Lung (tissue), 11 donors: ENCODE measurements at regions not wholly inside any gene's neighbourhood (a gene's known extent, or its start where the extent isn't known, plus 50 kb on each side); places are given as distances from the start of the nearest gene placed in this dataset.

Source experiments
- ATAC-seq: fragments of 200-7000 bp; cut with Tn5 transposase; one replicate; pipeline ENCODE4 v1.9.1; 2020; ENCODE audit warnings: moderate number of reproducible peaks; ENCODE audit not compliant: insufficient read depth, low FRiP score
- DNase-seq, 3 donors: peaks; one replicate each; pipeline ENCODE4 v3.0.0-alpha.2; 2013 to 2017
- H3K27ac ChIP-seq, 2 donors: one replicate each; pipeline ENCODE4 v1.5.1; 2013; ENCODE audit warnings: mild to moderate bottlenecking in 2 of 2, moderate library complexity in 2 of 2, control low read depth in 1 of 2, inconsistent platforms in 1 of 2, low read depth in 1 of 2, low read length in 1 of 2
- H3K27me3 ChIP-seq, 3 donors: one replicate each; pipeline ENCODE4 v1.5.1; 2013; ENCODE audit warnings: low read length in 2 of 3; ENCODE audit not compliant: control insufficient read depth in 3 of 3, insufficient read depth in 3 of 3
- H3K36me3 ChIP-seq, 4 donors: one replicate each; pipeline ENCODE4 v1.5.1; 2013; ENCODE audit warnings: low read length in 4 of 4, mild to moderate bottlenecking in 1 of 4, moderate library complexity in 1 of 4; ENCODE audit not compliant: control insufficient read depth in 4 of 4, insufficient read depth in 4 of 4
- H3K4me1 ChIP-seq, 5 donors: one replicate each; pipeline ENCODE4 v1.5.1; 2013; ENCODE audit warnings: low read length in 5 of 5, mild to moderate bottlenecking in 2 of 5, moderate library complexity in 1 of 5; ENCODE audit not compliant: control insufficient read depth in 5 of 5, insufficient read depth in 5 of 5
- H3K4me3 ChIP-seq: one replicate; pipeline ENCODE4 v1.5.1; 2013; ENCODE audit warnings: mild to moderate bottlenecking, control low read depth, moderate library complexity
- H3K9ac ChIP-seq, 2 donors: one replicate each; pipeline ENCODE4 v1.5.1; 2013; ENCODE audit warnings: low read length in 2 of 2, control low read depth in 1 of 2; ENCODE audit not compliant: insufficient read depth in 1 of 2
- H3K9me3 ChIP-seq, 4 donors: one replicate each; pipeline ENCODE4 v1.5.1; 2013; ENCODE audit warnings: low read length in 3 of 4, mild to moderate bottlenecking in 1 of 4, moderate library complexity in 1 of 4; ENCODE audit not compliant: control insufficient read depth in 4 of 4, insufficient read depth in 3 of 4
- CTCF ChIP-seq: IDR thresholded peaks from 2 replicates; pipeline ENCODE4 v1.5.1; 2012; ENCODE audit warnings: mild to moderate bottlenecking; ENCODE audit errors: control extremely low read depth, extremely low read depth
- WGBS, 2 donors: extraction: QIAGEN DNeasy Blood & Tissue Kit; methylation state at CpG; one replicate each; pipeline ENCODE4 v1.1.7; 2013; 5-methylcytosine and 5-hydroxymethylcytosine counted together
- donor health status: control.
- donor health status: control.
- donor health status: Bipolar disorder and iron deficiency.
- donor health status: healthy.
- donor health status: DM: yes; HTN: yes; CAD: no.

DNA sequence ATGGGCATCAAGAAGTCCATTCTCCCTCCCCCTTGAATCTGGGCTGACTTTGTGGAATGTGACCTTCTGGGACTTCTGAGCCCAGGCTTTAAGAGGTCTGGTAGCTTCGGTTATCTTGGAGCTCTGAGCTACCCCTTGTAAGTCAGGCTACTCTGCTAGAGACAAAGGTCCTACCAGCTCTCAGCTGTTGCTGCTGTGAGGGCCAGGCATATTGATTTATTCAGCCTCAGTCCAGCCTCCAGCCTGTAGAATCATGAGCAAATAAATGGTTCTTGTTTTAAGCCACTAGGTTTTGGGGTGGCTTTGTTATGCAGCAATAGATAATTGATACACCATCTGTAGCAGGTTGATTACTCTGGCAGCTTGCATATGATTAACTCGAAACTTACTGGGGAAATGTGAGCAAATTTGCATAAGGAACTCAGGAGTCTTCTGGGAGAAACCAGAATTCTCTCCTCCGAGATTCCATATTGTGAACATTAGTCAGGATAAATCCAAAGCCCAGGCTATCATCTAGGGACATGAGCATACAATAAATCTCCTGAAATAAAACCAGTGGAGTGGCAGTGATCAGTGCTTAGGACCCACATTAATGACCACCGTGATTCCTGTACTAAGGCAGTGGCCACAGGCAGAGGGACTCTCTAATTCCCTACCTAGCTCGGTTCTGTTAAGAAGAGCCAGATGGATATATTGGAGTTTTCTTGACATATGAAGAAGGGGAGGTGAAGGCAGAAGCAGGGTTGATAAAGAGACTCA lies 336.1 kb downstream of the CDC5L start:
- Histone ChIP-seq H3K36me3 (no peaks in the 10 kb centered on the region), H3K9ac (no peak overlapping the region), H3K4me3 (no peak overlapping the region), H3K4me1 (peaks cover 0 to 2% (median 0%) of the 10 kb centered on the region in 5 donors), H3K9me3 (no peaks in the 10 kb centered on the region), H3K27me3 (no peaks in the 10 kb centered on the region), H3K27ac (no peak overlapping the region)
- TF ChIP-seq CTCF, result no peak
- ATAC-seq (no peak), DNase-seq (no peak)
- 84 to 86% methylated on average over 5 of the region's 5 CpGs for WGBS, 2 donors

DNA sequence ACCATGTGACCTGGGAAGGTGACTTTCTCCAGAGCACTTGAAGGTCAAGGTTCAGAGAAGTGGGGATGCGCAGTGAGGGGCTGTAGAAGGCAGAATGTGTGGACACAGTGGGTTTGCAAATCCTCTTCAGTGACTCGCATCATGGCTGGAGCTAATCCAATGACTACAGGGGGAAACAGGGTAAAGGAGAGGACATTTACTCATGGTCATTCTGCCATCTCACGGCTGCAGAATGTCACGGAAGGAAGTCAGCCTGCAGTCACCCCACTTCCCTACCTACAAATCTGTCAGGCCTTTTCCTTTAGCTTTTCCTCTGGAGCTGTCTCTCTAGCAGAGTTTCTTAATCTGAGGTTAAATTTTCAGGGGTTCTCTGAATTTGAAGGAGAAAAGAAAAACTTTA lies 337.6 kb downstream of the CDC5L start:
- DNase-seq (peak in 1 of 3 donors; percentile 10), ATAC-seq (no peak)
- 49 to 56% methylated on average over 4 of the region's 4 CpGs for WGBS, 2 donors
- no peaks in the 10 kb centered on the region for H3K36me3 ChIP-seq
- H3K9ac ChIP-seq, result no peak overlapping the region
- no peak overlapping the region for H3K4me3 ChIP-seq
- peaks cover 0 to 2% (median 0%) of the 10 kb centered on the region in 5 donors for H3K4me1 ChIP-seq
- no peaks in the 10 kb centered on the region for H3K9me3 ChIP-seq
- no peaks in the 10 kb centered on the region for H3K27me3 ChIP-seq
- TF ChIP-seq CTCF, result no peak
- H3K27ac ChIP-seq, result no peak overlapping the region

- DNase-seq (no peak), ATAC-seq (no peak)
- Histone ChIP-seq H3K36me3 (no peaks in the 10 kb centered on the region), H3K4me1 (peaks cover 0 to 1% (median 0%) of the 10 kb centered on the region in 5 donors), H3K9ac (no peak overlapping the region), H3K27me3 (no peaks in the 10 kb centered on the region), H3K9me3 (no peaks in the 10 kb centered on the region), H3K27ac (no peak overlapping the region), H3K4me3 (no peak overlapping the region)
- 89 to 95% methylated on average over 44 of the region's 44 CpGs for WGBS, 2 donors
- TF ChIP-seq CTCF, result no peak
Observed at GRCh38 chr6:44727651-44728630, 340.4 kb downstream of the CDC5L start.
